Type B pancreatic cell (in vitro differentiated cells): ENCODE measurements at regions not wholly inside any gene's neighbourhood (a gene's known extent, or its start where the extent isn't known, plus 50 kb on each side); places are given as distances from the start of the nearest gene placed in this dataset.

Experiments
- DNase-seq: peaks from one replicate; pipeline ENCODE4 v3.0.0; 2021; ENCODE audit warnings: mixed read lengths; ENCODE audit not compliant: unreplicated experiment; ENCODE audit errors: extremely low spot score
- H3K27ac Mint-ChIP-seq: 2 replicates; pipeline ENCODE4 v1.8.0; 2021; ENCODE audit warnings: mild to moderate bottlenecking, mixed read lengths
- H3K27me3 Mint-ChIP-seq: 2 replicates; pipeline ENCODE4 v1.8.0; 2021; ENCODE audit warnings: mixed read lengths
- H3K36me3 Mint-ChIP-seq: 2 replicates; pipeline ENCODE4 v1.8.0; 2021; ENCODE audit warnings: mixed read lengths
- H3K4me1 Mint-ChIP-seq: one replicate; pipeline ENCODE4 v1.8.0; 2021; ENCODE audit warnings: mixed read lengths; ENCODE audit not compliant: unreplicated experiment
- H3K4me3 Mint-ChIP-seq: 2 replicates; pipeline ENCODE4 v1.8.0; 2021; ENCODE audit warnings: mild to moderate bottlenecking, mixed read lengths
- H3K9me3 Mint-ChIP-seq: 2 replicates; pipeline ENCODE4 v1.8.0; 2021; ENCODE audit warnings: mixed read lengths
- TF ChIP-seq, protein P1 (sequence below): fragments of 200-600 bp; sonication (generic); conservative IDR thresholded peaks from 2 replicates; pipeline ENCODE4 v1.5.0; 2021; ENCODE audit warnings: antibody characterized with exemption, mild to moderate bottlenecking

- Mint-ChIP-seq H3K4me3 (no peak overlapping the region), H3K4me1 (no peaks in the 10 kb centered on the region), H3K36me3 (no peaks in the 10 kb centered on the region), H3K9me3 (no peaks in the 10 kb centered on the region), H3K27ac (no peak overlapping the region), H3K27me3 (peaks cover 10% of the 10 kb centered on the region)
- DNase-seq: no peak
- TF ChIP-seq, protein P1, sequence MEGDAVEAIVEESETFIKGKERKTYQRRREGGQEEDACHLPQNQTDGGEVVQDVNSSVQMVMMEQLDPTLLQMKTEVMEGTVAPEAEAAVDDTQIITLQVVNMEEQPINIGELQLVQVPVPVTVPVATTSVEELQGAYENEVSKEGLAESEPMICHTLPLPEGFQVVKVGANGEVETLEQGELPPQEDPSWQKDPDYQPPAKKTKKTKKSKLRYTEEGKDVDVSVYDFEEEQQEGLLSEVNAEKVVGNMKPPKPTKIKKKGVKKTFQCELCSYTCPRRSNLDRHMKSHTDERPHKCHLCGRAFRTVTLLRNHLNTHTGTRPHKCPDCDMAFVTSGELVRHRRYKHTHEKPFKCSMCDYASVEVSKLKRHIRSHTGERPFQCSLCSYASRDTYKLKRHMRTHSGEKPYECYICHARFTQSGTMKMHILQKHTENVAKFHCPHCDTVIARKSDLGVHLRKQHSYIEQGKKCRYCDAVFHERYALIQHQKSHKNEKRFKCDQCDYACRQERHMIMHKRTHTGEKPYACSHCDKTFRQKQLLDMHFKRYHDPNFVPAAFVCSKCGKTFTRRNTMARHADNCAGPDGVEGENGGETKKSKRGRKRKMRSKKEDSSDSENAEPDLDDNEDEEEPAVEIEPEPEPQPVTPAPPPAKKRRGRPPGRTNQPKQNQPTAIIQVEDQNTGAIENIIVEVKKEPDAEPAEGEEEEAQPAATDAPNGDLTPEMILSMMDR: no peak
Observed at GRCh38 chr20:39090906-39091305, 128.8 kb downstream of the DHX35 start.

DNA sequence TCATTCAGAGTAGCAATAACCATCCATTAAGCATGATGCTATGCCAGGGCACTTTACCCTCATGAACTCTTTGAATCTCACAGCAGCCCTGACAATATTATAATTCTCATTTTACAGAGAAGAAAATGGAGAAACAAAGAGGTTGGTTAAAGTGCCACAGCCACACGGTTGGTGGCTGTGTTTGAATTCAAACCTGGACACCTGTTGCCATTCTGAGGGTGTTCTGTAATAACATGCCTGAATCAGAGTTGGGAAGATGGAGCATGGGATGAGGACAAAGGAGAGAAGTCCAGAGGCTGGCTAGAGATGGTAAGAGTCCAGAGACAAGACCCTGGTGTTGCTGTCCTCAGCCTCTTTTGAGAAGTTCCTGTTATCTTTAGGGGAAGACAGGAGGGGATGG is 127.7 kb downstream of the DHX35 start:
- H3K9me3 Mint-ChIP-seq: peaks cover 5% of the 10 kb centered on the region
- H3K4me3 Mint-ChIP-seq: no peak overlapping the region
- H3K27ac Mint-ChIP-seq: no peak overlapping the region
- H3K27me3 Mint-ChIP-seq: peaks cover 14% of the 10 kb centered on the region
- TF ChIP-seq, protein P1: no peak
- DNase-seq: no peak
- no peaks in the 10 kb centered on the region for H3K36me3 Mint-ChIP-seq
- no peaks in the 10 kb centered on the region for H3K4me1 Mint-ChIP-seq
